Sciatic nerve (tissue), 2 donors: ENCODE measurements at regions not wholly inside any gene's neighbourhood (a gene's known extent, or its start where the extent isn't known, plus 50 kb on each side); places are given as distances from the start of the nearest gene placed in this dataset.

Source experiments
- ATAC-seq: fragments of 200-7000 bp; cut with Tn5 transposase; one replicate; pipeline ENCODE4 v1.9.1; 2020; ENCODE audit warnings: mild to moderate bottlenecking, moderate library complexity
- DNase-seq: peaks from one replicate; pipeline ENCODE4 v3.0.0-alpha.2; 2020; ENCODE audit warnings: low spot score
- intact Hi-C: fragments of 100-400 bp; cut with DNase I; formaldehyde crosslinking; loops from one replicate; pipeline ENCODE4 v1.14.2; 2022
- donor health status: DM: no; HTN: no; CAD: no.
- donor health status: DM: no; HTN: no; CAD: no.

GRCh38 chr21:27466140-27466539 lies 499.3 kb upstream of the ADAMTS5 start:
- DNase-seq (no peak), ATAC-seq (no peak)
- intact Hi-C loops = no loop called here

DNA sequence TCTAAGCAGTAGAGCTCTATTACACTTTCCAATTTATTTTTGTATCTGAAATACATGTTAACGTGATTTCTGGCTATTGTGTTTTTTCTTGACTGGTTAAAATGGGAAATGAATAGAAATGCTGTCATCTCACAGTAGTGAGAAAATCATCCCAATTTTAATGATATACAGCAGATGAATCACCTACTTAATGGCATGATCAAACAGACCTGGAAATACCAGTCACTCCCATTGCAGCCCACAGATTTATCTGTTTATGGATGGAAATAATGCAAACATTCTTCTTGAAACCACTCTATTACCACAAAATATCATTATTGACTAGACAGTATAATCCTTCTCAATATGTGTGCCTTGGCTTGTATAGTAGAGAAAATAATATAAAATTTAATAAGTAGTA lies 497.8 kb upstream of the ADAMTS5 start:
- ATAC-seq = no peak
- intact Hi-C loops = no loop called here
- DNase-seq = no peak

DNA sequence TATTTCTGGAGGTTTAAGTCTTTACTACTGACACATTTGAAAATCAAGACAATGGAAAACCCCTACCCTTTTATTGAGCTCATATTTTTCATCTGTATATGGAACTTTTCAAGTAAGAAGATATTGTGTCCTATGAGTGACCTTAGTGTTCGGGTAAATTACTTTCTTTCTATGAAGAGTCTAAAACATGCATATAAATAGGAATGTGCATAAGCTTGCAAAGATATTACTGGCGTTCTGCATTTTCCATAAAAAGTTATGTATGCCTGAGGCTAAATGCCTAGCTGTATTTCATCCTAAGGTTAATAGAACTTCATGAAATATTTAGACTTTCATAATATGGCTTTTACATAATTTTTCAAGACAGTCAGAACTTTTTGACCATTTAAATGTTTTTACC lies 495.8 kb upstream of the ADAMTS5 start:
- DNase-seq (no peak), ATAC-seq (no peak)
- intact Hi-C loops = no loop called here

GRCh38 chr21:27454234-27454633 lies 487.3 kb upstream of the ADAMTS5 start:
- intact Hi-C loops = no loop called here
- ATAC-seq (no peak), DNase-seq (no peak)

- DNase-seq (no peak), ATAC-seq (no peak)
- intact Hi-C loops = no loop called here
Measured at GRCh38 chr21:27451116-27451515, 484.2 kb upstream of the ADAMTS5 start.

DNA sequence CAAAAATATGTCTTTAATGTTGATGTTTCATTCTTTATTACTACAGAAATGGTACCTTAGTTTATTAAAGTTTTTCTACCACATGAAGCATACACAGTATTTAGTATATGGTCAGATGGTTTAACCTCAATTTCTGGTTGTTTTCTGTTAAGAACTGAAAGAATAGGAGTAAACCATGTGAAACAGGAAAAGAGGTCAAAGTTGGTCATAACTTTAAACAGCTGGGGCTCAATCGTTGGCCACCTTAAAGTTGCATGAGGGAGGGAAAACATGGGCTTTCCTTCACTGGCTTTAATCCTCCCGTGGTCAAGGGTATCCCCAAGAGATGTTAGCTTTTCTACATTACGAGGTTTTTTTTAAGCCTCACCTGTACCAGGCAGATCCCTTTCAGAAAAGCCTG lies 483.3 kb upstream of the ADAMTS5 start:
- ATAC-seq (no peak), DNase-seq (no peak)
- intact Hi-C loops = no loop called here

GRCh38 chr21:27448960-27449359 lies 482.1 kb upstream of the ADAMTS5 start:
- peak; percentile 28 for ATAC-seq
- DNase-seq = no peak
- intact Hi-C loops = no loop called here

DNA sequence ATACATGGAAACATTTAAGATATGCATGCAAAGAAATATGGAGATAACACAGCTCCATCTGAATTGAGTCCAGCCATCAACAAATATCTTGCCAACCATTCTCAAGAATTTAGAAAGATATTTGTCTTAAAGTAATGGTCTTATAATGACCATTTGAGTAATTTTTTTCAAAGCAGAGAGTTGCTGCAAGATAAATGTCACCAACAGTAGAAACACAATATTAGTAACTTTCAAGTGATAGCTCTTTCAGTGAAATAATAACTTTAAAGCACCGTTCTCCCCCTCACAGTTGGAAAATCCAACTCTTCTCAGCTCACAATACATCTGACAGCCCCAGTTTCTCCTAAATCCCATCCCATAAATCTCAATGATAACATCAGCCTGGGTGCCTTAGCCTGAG lies 481.0 kb upstream of the ADAMTS5 start:
- DNase-seq = no peak
- intact Hi-C loops = no loop called here
- ATAC-seq = no peak

- DNase-seq (no peak), ATAC-seq (peak; percentile 81)
- intact Hi-C loops = no loop called here
Measured at GRCh38 chr21:27429710-27430341, 462.9 kb upstream of the ADAMTS5 start.

DNA sequence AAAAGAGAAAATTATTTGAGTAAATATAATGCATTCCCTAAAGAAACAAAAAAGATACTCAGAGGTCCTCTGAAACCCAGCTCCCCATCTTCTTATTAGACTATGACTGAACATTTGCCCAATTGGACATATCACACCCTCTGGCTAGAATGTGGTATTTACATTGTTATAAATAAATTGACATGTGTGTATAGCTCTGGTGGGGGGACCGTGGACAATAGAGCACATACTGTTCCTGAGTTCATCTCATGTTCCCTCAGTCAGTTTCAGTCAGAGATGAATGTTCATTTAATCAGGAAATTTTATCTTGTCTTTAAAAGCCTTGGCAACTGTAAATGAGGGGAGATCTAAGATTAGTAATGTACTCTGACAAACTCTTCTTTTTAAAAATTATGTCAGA lies 459.3 kb upstream of the ADAMTS5 start:
- DNase-seq (no peak), ATAC-seq (no peak)
- intact Hi-C loops = no loop called here

DNA sequence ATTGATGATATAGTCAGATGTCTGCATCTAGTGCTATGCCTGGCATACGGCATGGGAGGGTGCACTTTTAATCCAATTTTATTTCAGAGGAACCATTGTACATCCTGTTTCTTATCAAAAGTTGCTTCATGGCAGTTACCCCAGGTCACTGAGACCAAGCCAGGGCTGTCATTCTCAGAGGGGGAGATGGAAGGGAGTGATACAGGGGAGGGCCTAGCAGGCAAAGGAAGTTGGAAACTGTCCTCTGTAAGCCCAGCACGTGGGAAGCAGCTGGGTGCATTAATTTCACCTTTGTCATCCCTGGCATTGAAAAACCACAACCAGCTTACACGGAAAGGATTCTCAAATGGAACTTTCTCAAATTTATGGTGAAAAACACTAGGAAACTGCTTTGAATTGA lies 458.7 kb upstream of the ADAMTS5 start:
- no peak for DNase-seq
- intact Hi-C loops = no loop called here
- ATAC-seq = no peak

DNA sequence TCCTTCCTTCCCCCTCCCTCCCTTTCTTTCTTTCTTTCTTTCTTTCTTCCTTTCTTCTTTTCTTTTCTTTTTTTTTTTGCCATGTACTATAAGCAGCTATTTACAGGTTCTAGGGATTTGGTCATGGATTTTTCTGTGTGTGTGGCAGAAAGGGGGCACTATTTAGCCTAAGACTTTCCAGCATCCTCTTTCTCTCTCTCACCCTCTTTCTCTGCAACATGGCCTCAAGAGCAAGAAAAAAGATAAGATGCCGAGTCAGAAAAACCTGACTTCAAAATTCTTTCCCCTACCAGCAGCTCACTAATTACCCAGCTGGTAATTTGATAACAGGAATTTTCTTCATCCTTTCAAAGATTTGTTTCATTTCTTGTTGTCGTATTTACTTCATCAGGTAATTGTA lies 458.3 kb upstream of the ADAMTS5 start:
- intact Hi-C loops = no loop called here
- ATAC-seq (no peak), DNase-seq (no peak)

GRCh38 chr21:27424601-27425000 lies 457.7 kb upstream of the ADAMTS5 start:
- intact Hi-C loops = no loop called here
- DNase-seq = no peak
- ATAC-seq = no peak

GRCh38 chr21:27423906-27424595 lies 457.2 kb upstream of the ADAMTS5 start:
- intact Hi-C loops = no loop called here
- DNase-seq = no peak
- peak; percentile 20 for ATAC-seq

- ATAC-seq (peak; percentile 95), DNase-seq (peak; percentile 70)
- intact Hi-C loops = no loop called here
Measured at GRCh38 chr21:27423038-27423437, 456.1 kb upstream of the ADAMTS5 start.

GRCh38 chr21:27422435-27422834 lies 455.5 kb upstream of the ADAMTS5 start:
- ATAC-seq (no peak), DNase-seq (no peak)
- intact Hi-C loops = no loop called here

- ATAC-seq (peak; percentile 55), DNase-seq (no peak)
- intact Hi-C loops = no loop called here
Measured at GRCh38 chr21:27421654-27422053, 454.8 kb upstream of the ADAMTS5 start.

DNA sequence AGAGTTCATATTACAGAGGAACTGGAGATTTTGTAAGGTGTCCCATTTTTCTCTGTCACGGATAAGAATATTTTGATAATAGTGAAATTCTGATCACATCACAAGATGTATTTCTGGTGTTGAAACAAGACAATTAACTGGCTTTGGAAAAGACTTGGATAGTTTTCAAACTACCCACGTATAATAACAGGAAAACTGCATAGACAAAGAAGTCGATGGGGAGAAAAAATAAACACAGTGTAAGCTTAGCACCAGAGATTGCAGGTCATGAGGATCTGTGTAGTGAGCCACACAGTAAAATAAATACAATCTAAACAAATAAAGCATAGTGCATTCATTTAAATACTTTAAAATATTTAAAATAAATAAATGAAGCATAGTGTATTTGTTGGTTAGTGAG lies 452.3 kb upstream of the ADAMTS5 start:
- no peak for DNase-seq
- intact Hi-C loops = no loop called here
- no peak for ATAC-seq

DNA sequence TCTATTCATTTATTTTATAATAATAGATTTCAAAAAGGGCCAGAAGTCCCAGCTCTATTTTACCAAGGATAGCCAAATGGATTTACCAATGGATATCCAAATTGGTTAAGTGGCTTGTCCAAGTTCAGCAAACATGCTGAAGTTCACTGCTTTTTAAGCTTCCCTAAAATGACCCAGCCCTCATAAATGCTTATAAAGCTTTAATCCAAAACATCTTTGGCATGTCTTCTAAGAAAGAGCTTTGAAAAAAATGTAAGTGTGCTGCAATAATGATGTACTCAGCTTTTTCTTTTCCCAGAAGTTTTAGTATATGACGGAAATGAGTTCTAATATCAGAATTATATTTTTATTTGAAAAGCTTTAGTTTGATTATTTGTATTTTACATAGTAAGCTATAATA lies 451.5 kb upstream of the ADAMTS5 start:
- ATAC-seq = no peak
- DNase-seq = no peak
- intact Hi-C loops = no loop called here

DNA sequence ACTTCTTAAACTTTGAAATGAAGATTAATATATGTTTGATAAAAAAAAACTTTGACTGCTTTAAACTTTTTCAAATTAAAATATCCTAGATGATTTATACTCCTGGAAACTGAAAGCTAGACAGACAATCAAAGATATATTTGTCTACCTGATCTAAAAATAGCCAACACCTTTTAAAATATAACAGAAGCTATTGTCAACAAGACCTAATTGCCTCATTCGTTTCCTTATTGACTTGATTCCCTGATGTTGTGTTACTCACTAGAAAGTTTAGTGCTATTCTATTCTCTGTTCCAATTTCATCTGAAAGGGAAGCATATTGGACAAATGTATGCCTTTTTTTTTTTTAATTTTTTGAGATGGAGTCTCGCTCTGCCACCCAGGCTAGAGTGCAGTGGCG lies 445.6 kb upstream of the ADAMTS5 start:
- intact Hi-C loops = no loop called here
- ATAC-seq = no peak
- DNase-seq = no peak

DNA sequence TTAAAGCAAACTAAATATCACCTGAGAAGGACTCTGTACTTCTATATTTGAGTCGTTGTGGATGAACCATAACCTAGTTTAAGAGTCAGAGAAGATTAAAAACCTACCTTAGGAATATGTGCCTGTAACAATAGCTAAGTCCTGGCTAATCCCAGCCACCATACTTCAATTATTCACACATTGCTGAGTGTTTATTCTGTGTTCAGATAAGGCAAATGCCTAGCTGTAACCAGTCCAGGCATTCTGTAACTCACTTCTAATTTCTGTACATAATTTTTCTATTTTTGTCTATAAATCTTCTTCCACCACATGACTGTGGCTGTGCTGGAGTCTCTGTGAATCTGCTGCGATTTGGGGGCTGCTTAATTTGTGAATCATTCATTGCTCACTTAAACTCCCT lies 441.9 kb upstream of the ADAMTS5 start:
- DNase-seq (no peak), ATAC-seq (no peak)
- intact Hi-C loops = no loop called here
